CD4-positive, alpha-beta T cell (primary cell): ENCODE measurements at regions not wholly inside any gene's neighbourhood (a gene's known extent, or its start where the extent isn't known, plus 50 kb on each side); places are given as distances from the start of the nearest gene placed in this dataset.

Experiments
- ATAC-seq: fragments of 200-7000 bp; cut with Tn5 transposase; one replicate; pipeline ENCODE4 v1.10.0; 2022; ENCODE audit warnings: mild to moderate bottlenecking; ENCODE audit not compliant: poor library complexity
- CTCF ChIA-PET: fragments of 350-600 bp; sonication (Branson Sonifier 250); formaldehyde crosslinking; loops from one replicate; lab custom pipeline; 2021; ENCODE audit warnings: antibody characterized with exemption, inconsistent platforms; lab: Charles Lee
- POLR2A ChIA-PET: fragments of 350-600 bp; sonication (Branson Sonifier 250); formaldehyde crosslinking; loops from one replicate; lab custom pipeline; 2021; ENCODE audit warnings: antibody characterized with exemption, inconsistent platforms; lab: Charles Lee
- DNase-seq, 14 experiments: peaks; one replicate each; pipeline ENCODE4 v3.0.0-alpha.2; 2013 to 2020; ENCODE audit warnings: mixed read lengths in 2 of 14
- H3K27ac ChIP-seq, 2 donors: one replicate each; pipeline versions ENCODE4 v1.5.1 to v1.7.0; 2013; ENCODE audit warnings: low read length in 2 of 2, low read depth in 1 of 2, mild to moderate bottlenecking in 1 of 2
- H3K27me3 ChIP-seq, 2 experiments: 1 replicate in 1 of 2; 2 replicates in 1 of 2; pipeline versions ENCODE4 v1.6.1 to v1.7.0; 2013; ENCODE audit warnings: low read length in 2 of 2, control low read depth in 1 of 2, mild to moderate bottlenecking in 1 of 2, moderate library complexity in 1 of 2; ENCODE audit not compliant: insufficient read depth in 2 of 2, control insufficient read depth in 1 of 2
- H3K36me3 ChIP-seq: one replicate; pipeline ENCODE4 v1.6.1; 2013; ENCODE audit warnings: low read length, control low read depth; ENCODE audit not compliant: insufficient read depth
- H3K4me1 ChIP-seq: one replicate; pipeline ENCODE4 v1.6.1; 2013; ENCODE audit warnings: low read length, control low read depth; ENCODE audit not compliant: insufficient read depth
- H3K4me3 ChIP-seq: one replicate; pipeline ENCODE4 v1.5.1; 2013; ENCODE audit warnings: mild to moderate bottlenecking, low read length, moderate library complexity
- H3K9me3 ChIP-seq, 2 experiments: 1 replicate in 1 of 2; 2 replicates in 1 of 2; pipeline versions ENCODE4 v1.6.1 to v1.7.0; 2013; ENCODE audit warnings: low read length in 2 of 2, mild to moderate bottlenecking in 2 of 2, control low read depth in 1 of 2, moderate library complexity in 1 of 2; ENCODE audit not compliant: control insufficient read depth in 1 of 2, insufficient read depth in 1 of 2
- H3K27ac Mint-ChIP-seq: one replicate; pipeline ENCODE4 v1.8.0; 2020; ENCODE audit warnings: mixed read lengths
- H3K27me3 Mint-ChIP-seq: one replicate; pipeline ENCODE4 v1.8.0; 2021; ENCODE audit warnings: mixed read lengths
- H3K36me3 Mint-ChIP-seq: one replicate; pipeline ENCODE4 v1.8.0; 2021; ENCODE audit warnings: low read depth, mixed read lengths
- H3K4me1 Mint-ChIP-seq: one replicate; pipeline ENCODE4 v1.8.0; 2021; ENCODE audit warnings: low read depth, mixed read lengths
- H3K4me3 Mint-ChIP-seq: one replicate; pipeline ENCODE4 v1.8.0; 2020; ENCODE audit warnings: mild to moderate bottlenecking, mixed read lengths
- H3K9me3 Mint-ChIP-seq: one replicate; pipeline ENCODE4 v1.8.0; 2020; ENCODE audit warnings: mixed read lengths
- intact Hi-C, 2 experiments: fragments of 100-400 bp; cut with DNase I in 1 of 2; cut with micrococcal nuclease in 1 of 2; formaldehyde crosslinking; loops; one replicate each; pipeline versions ENCODE4 v1.15.1 to v1.9.0; 2023 to 2025; cut with DNase I, micrococcal nuclease
- TF ChIP-seq, protein P1 (sequence below): fragments of 200-600 bp; IDR thresholded peaks from one replicate; pipeline ENCODE4 v1.8.0; 2022; ENCODE audit warnings: antibody characterized with exemption, mild to moderate bottlenecking

DNA sequence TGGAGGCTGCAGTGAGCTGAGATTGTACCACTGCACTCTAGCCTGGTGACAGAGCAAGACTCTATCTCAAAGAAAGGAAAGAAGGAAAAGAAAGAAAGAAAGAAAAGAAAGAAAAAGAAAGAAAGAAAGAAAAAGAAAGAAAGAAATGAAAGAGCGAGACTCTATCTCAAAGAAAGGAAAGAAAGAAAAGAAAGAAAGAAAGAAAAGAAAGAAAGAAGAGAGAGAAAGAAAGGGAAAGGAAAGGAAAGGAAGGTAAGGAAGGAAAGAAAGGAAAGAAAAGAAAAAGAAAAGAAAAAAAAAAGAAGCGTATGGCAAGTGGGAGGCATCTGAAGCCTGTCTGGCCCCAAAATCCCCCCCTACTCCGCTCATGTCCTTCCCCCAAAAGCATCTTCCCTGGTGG is 182.3 kb upstream of the MSX2 start:
- POLR2A ChIA-PET, result no interaction called here

DNA sequence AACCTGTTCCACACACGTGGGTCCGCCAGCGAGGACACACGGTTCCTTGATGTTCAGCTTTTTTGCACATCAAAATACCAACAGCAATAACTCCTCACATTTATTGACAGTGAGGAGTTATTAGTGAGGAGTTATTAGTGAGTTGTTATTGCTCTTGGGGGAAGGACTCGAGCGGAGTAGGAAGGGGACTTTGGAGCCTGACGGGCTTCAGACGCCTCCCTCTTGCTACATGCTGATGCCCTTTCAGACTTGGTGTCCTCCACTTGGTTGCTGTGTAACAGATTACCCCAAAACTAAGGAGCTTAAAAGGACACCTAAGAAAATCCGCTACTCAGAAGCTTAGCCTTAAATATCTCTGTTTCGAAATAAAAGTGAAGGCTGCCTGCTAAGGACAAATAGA is 181.9 kb upstream of the MSX2 start:
- Histone ChIP-seq H3K27ac (no peak overlapping the region), H3K4me3 (no peak overlapping the region), H3K4me1 (no peaks in the 10 kb centered on the region), H3K9me3 (peaks cover 0 to 5% of the 10 kb centered on the region in 2 experiments), H3K36me3 (no peaks in the 10 kb centered on the region), H3K27me3 (no peaks in the 10 kb centered on the region)
- peaks cover 2% of the 10 kb centered on the region for H3K9me3 Mint-ChIP-seq
- no peaks in the 10 kb centered on the region for H3K27me3 Mint-ChIP-seq
- intact Hi-C loops, result no loop called here
- TF ChIP-seq, protein P1, sequence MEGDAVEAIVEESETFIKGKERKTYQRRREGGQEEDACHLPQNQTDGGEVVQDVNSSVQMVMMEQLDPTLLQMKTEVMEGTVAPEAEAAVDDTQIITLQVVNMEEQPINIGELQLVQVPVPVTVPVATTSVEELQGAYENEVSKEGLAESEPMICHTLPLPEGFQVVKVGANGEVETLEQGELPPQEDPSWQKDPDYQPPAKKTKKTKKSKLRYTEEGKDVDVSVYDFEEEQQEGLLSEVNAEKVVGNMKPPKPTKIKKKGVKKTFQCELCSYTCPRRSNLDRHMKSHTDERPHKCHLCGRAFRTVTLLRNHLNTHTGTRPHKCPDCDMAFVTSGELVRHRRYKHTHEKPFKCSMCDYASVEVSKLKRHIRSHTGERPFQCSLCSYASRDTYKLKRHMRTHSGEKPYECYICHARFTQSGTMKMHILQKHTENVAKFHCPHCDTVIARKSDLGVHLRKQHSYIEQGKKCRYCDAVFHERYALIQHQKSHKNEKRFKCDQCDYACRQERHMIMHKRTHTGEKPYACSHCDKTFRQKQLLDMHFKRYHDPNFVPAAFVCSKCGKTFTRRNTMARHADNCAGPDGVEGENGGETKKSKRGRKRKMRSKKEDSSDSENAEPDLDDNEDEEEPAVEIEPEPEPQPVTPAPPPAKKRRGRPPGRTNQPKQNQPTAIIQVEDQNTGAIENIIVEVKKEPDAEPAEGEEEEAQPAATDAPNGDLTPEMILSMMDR, result no peak
- H3K4me1 Mint-ChIP-seq, result no peaks in the 10 kb centered on the region
- POLR2A ChIA-PET, result no interaction called here
- DNase-seq, result no peak
- ATAC-seq, result no peak
- no peak overlapping the region for H3K27ac Mint-ChIP-seq
- H3K4me3 Mint-ChIP-seq, result no peak overlapping the region
- CTCF ChIA-PET, result no interaction called here
- H3K36me3 Mint-ChIP-seq, result no peaks in the 10 kb centered on the region

More for the DNA sequence above, 182.3 kb upstream of the MSX2 start:
- no peak overlapping the region for H3K4me3 Mint-ChIP-seq
- H3K4me3 ChIP-seq, result no peak overlapping the region
- no peak overlapping the region for H3K27ac ChIP-seq
- TF ChIP-seq, protein P1, result no peak
- H3K36me3 Mint-ChIP-seq, result no peaks in the 10 kb centered on the region
- H3K36me3 ChIP-seq, result no peaks in the 10 kb centered on the region
- H3K9me3 Mint-ChIP-seq, result peaks cover 2% of the 10 kb centered on the region
- H3K27me3 ChIP-seq, result no peaks in the 10 kb centered on the region
- intact Hi-C loops, result no loop called here
- H3K4me1 ChIP-seq, result no peaks in the 10 kb centered on the region
- H3K4me1 Mint-ChIP-seq, result no peaks in the 10 kb centered on the region
- no peak overlapping the region for H3K27ac Mint-ChIP-seq
- CTCF ChIA-PET, result no interaction called here
- peaks cover 0 to under 1% of the 10 kb centered on the region in 2 experiments for H3K9me3 ChIP-seq
- no peak for DNase-seq
- no peak for ATAC-seq
- H3K27me3 Mint-ChIP-seq, result no peaks in the 10 kb centered on the region

DNA sequence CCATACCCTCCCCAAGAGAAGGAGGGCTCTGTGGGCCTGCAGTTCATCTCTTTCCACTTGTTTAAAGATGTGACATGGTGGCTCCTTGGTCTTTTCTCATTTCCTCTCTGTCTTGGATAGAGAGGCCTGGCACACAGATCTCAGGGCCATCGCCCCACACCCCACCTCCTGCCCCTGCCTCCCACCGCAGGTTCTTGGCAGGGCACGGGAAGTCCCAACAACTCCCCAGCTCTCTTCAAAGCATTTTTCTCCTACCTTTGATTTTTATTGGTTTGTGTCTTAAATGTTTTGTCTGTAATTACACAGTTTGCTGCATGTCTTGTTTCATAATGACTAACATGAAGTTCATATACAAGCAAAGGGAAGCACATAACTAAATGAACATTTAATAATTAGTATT is 178.5 kb upstream of the MSX2 start:
- Mint-ChIP-seq H3K36me3 (no peaks in the 10 kb centered on the region), H3K4me1 (no peaks in the 10 kb centered on the region), H3K27me3 (peaks cover 4% of the 10 kb centered on the region), H3K4me3 (no peak overlapping the region), H3K9me3 (no peaks in the 10 kb centered on the region), H3K27ac (no peak overlapping the region)
- Histone ChIP-seq H3K4me1 (no peaks in the 10 kb centered on the region), H3K36me3 (no peaks in the 10 kb centered on the region), H3K4me3 (no peak overlapping the region), H3K9me3 (peaks cover 0 to 6% of the 10 kb centered on the region in 2 experiments), H3K27ac (no peak overlapping the region), H3K27me3 (no peaks in the 10 kb centered on the region)
- no peak for DNase-seq
- TF ChIP-seq, protein P1, result no peak
- CTCF ChIA-PET, result no interaction called here
- intact Hi-C loops, result no loop called here
- no peak for ATAC-seq
- POLR2A ChIA-PET, result no interaction called here
